ENCODE measurements at regions not wholly inside any gene's neighbourhood (a gene's known extent, or its start where the extent isn't known, plus 50 kb on each side); places are given as distances from the start of the nearest gene placed in this dataset.

DNA sequence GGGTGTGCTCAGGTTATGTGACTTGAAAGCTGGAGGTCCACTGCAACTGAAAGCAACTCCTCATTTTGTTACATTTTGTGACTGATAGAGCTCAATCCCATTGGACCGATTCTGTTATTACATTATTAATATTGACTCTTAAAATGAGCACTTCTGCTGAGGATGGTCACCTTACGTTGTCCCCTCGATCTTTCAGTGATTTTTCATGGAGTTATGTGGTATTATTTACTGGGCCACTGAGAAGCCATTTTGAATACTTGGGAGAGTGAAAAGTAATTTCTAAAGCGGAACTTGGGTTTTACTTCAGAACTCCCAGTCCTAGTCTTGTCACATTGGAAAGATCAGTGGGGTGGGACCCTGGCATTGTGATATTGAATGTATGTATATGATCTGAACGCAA, 96.3 kb upstream of the FAM180A start:
- Histone ChIP-seq H3K4me2 (ENCODE audit: low read depth, low read length) (no peak overlapping the region), H3K9ac (ENCODE audit: low read length) (no peak overlapping the region), H3K9me2 (replicated peaks; ENCODE audit: insufficient read depth, low read length) (no peaks in the 10 kb centered on the region), H4K20me1 (ENCODE audit: insufficient read depth, low read length) (no peaks in the 10 kb centered on the region), H3K27me3 (replicated peaks; ENCODE audit: insufficient read depth, low read length) (no peaks in the 10 kb centered on the region), H3K4me1 (ENCODE audit: low read length) (no peaks in the 10 kb centered on the region), H3K79me2 (ENCODE audit: low read length) (no peaks in the 10 kb centered on the region), H3K9me3 (replicated peaks; ENCODE audit: insufficient read depth, low read length) (no peaks in the 10 kb centered on the region), H3K4me3 (ENCODE audit: low read length) (no peak overlapping the region), H3K27ac (ENCODE audit: low read length) (no peak overlapping the region), H3K36me3 (replicated peaks; ENCODE audit: insufficient read depth, low read length) (no peaks in the 10 kb centered on the region), H2AFZ (ENCODE audit: low read length) (no peak overlapping the region), H3F3A (ENCODE audit: insufficient read depth, low read length) (no peaks in the 10 kb centered on the region)
- no peak for DNase-seq
- TF ChIP-seq EZH2 (optimal IDR thresholded peaks at IDR 0.05; ENCODE audit: low read depth, low read length) (no peak), EZH2phosphoT487 (IDR thresholded peaks at IDR 0.05; ENCODE audit: low read length) (no peak)
- TF ChIP-seq, protein P1, sequence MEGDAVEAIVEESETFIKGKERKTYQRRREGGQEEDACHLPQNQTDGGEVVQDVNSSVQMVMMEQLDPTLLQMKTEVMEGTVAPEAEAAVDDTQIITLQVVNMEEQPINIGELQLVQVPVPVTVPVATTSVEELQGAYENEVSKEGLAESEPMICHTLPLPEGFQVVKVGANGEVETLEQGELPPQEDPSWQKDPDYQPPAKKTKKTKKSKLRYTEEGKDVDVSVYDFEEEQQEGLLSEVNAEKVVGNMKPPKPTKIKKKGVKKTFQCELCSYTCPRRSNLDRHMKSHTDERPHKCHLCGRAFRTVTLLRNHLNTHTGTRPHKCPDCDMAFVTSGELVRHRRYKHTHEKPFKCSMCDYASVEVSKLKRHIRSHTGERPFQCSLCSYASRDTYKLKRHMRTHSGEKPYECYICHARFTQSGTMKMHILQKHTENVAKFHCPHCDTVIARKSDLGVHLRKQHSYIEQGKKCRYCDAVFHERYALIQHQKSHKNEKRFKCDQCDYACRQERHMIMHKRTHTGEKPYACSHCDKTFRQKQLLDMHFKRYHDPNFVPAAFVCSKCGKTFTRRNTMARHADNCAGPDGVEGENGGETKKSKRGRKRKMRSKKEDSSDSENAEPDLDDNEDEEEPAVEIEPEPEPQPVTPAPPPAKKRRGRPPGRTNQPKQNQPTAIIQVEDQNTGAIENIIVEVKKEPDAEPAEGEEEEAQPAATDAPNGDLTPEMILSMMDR (IDR thresholded peaks at IDR 0.05; ENCODE audit: low read length) = no peak

DNA sequence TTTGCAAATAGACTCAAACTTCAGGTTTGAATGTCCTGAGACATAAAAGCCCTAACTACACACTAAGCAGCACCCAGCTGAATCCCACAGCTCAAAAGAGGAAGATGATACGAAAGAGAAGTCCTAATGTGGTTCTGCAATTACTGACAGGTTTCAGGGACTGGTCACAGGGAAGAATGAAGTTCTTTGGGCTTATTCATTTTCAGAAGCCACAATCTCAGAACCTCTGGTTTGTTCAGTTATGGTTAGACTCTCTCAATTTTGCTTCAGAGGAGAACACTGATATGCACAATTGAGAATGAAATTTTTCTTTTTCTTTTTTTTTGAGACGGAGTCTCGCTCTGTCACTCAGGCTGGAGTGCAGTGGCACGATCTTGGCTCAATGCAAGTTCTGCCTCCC, 94.6 kb upstream of the FAM180A start:
- no peaks in the 10 kb centered on the region for H3K27me3 ChIP-seq (replicated peaks; ENCODE audit: insufficient read depth, low read length)
- no peak overlapping the region for H3K4me2 ChIP-seq (ENCODE audit: low read depth, low read length)
- no peaks in the 10 kb centered on the region for H3K9me2 ChIP-seq (replicated peaks; ENCODE audit: insufficient read depth, low read length)
- H3K27ac ChIP-seq (ENCODE audit: low read length) = no peak overlapping the region
- H4K20me1 ChIP-seq (ENCODE audit: insufficient read depth, low read length) = no peaks in the 10 kb centered on the region
- no peaks in the 10 kb centered on the region for H3F3A ChIP-seq (ENCODE audit: insufficient read depth, low read length)
- no peak overlapping the region for H3K9ac ChIP-seq (ENCODE audit: low read length)
- no peaks in the 10 kb centered on the region for H3K4me1 ChIP-seq (ENCODE audit: low read length)
- H3K4me3 ChIP-seq (ENCODE audit: low read length) = no peak overlapping the region
- no peak for DNase-seq
- H3K9me3 ChIP-seq (replicated peaks; ENCODE audit: insufficient read depth, low read length) = no peaks in the 10 kb centered on the region
- no peaks in the 10 kb centered on the region for H3K79me2 ChIP-seq (ENCODE audit: low read length)
- TF ChIP-seq EZH2phosphoT487 (IDR thresholded peaks at IDR 0.05; ENCODE audit: low read length) (no peak), EZH2 (optimal IDR thresholded peaks at IDR 0.05; ENCODE audit: low read depth, low read length) (no peak)
- TF ChIP-seq, protein P1 (IDR thresholded peaks at IDR 0.05; ENCODE audit: low read length) = no peak
- no peak overlapping the region for H2AFZ ChIP-seq (ENCODE audit: low read length)
- H3K36me3 ChIP-seq (replicated peaks; ENCODE audit: insufficient read depth, low read length) = no peaks in the 10 kb centered on the region

DNA sequence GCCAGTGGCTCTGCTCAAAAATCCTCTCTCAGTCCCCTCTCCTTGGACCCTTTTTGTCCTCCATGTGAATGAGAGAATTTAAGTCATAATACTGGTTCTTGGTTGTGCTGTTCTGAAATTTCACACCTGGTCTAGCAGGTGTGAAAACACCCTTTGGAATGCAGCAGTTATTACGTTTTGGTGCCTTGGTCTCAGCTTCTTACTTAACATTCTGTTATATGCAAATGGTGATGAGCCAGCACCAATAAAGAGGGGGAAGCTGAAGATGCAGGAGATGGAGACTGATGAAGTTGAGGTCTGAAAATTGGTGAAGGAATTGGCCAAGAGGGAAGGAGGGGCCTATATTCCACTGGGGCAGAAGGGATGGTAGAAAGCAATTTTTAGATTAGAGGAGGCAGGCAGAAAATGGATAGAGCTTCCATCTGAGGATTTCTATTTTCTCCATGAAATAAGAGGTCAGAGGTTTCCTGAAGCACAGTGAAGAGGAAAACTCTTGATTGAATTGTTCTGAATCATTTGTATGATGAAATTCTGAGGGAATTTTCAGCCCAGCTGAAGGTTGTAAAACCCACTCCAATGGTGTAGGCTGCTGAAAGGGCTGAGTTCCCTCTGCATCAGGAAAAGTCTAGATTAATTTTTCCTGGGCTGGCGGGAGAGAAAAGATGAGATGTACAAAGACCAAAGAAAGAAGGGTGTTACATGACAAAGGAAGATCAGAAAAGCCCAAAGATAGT, 94.0 kb upstream of the FAM180A start:
- H3K4me1 ChIP-seq (ENCODE audit: low read length) = no peaks in the 10 kb centered on the region
- TF ChIP-seq EZH2 (optimal IDR thresholded peaks at IDR 0.05; ENCODE audit: low read depth, low read length) (no peak), EZH2phosphoT487 (IDR thresholded peaks at IDR 0.05; ENCODE audit: low read length) (no peak)
- TF ChIP-seq, protein P1 (IDR thresholded peaks at IDR 0.05; ENCODE audit: low read length) = no peak
- H3K9me3 ChIP-seq (replicated peaks; ENCODE audit: insufficient read depth, low read length) = no peaks in the 10 kb centered on the region
- no peaks in the 10 kb centered on the region for H4K20me1 ChIP-seq (ENCODE audit: insufficient read depth, low read length)
- no peaks in the 10 kb centered on the region for H3F3A ChIP-seq (ENCODE audit: insufficient read depth, low read length)
- H3K27ac ChIP-seq (ENCODE audit: low read length) = no peak overlapping the region
- no peaks in the 10 kb centered on the region for H3K27me3 ChIP-seq (replicated peaks; ENCODE audit: insufficient read depth, low read length)
- no peaks in the 10 kb centered on the region for H3K79me2 ChIP-seq (ENCODE audit: low read length)
- no peak overlapping the region for H3K4me2 ChIP-seq (ENCODE audit: low read depth, low read length)
- no peaks in the 10 kb centered on the region for H3K36me3 ChIP-seq (replicated peaks; ENCODE audit: insufficient read depth, low read length)
- no peak overlapping the region for H3K9ac ChIP-seq (ENCODE audit: low read length)
- H3K4me3 ChIP-seq (ENCODE audit: low read length) = no peak overlapping the region
- no peaks in the 10 kb centered on the region for H3K9me2 ChIP-seq (replicated peaks; ENCODE audit: insufficient read depth, low read length)
- no peak overlapping the region for H2AFZ ChIP-seq (ENCODE audit: low read length)
- no peak for DNase-seq

Measured in MM.1S (cell line).